ENCODE measurements at regions not wholly inside any gene's neighbourhood (a gene's known extent, or its start where the extent isn't known, plus 50 kb on each side); places are given as distances from the start of the nearest gene placed in this dataset.

DNA sequence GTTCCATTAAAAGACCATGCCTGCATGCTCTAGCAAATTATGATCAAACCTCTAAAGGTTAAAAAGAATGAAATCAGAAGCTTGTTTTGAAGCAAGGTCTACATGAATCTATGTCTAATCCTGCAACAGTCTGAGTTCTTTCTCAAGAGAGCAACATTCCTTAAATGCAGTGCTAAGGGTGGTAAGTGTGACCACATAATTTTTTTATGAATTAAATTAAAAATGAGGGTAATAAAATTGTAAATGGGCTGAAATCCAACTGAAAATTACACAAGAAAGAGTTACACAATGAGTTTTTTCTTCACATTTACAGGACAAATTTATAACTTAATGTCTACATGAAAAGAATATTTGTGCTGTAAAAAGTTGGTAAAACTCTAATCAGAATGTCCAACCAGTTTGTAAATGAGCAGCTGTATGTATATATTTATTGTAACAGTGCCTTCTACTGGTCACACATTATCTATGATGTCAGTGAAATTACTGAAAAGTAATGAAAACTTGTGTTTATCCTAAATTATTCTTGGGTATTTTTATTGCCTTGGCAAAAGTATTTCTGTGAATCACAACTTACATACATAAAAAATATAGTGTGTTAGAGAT lies 336.3 kb upstream of the PITX2 start:
- no peak for DNase-seq (ENCODE audit: low spot score)

DNA sequence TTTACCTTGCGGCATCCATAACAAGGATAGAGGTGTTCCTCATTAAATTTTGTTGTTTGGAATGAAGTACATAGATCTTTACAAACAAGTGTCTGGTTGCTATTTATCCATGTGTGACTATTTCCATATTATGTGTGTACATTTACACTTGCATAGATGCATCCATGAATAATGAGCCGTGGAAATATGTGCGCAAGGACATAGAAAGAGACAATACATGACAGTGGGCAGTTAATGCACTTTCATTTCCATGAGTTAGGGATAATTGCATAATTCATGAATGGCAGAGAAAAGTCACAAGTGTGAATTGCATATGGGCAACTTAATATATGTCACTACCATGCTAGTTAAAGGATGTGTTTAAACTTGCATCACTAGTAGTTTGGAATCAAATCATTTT lies 338.2 kb upstream of the PITX2 start:
- DNase-seq (ENCODE audit: low spot score) = no peak

DNA sequence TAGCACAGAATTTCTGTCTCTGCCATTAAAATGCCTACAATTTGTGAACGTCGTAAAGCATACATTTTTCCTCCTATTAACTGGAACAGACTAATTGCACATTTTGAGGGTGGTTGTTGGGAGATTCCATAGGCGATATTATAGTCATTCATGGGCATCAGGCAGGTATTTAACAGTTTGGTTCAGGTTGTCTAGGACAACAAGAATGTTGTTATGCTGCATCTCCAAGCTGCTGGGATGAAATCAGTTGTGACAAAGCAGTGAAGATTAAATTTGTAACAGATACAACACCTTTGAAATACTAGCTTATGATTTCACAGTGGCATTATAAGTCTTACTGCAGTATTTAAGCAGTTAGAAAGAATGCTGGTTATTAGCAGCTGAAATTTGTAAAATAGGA lies 339.7 kb upstream of the PITX2 start:
- DNase-seq (ENCODE audit: low spot score) = no peak

DNA sequence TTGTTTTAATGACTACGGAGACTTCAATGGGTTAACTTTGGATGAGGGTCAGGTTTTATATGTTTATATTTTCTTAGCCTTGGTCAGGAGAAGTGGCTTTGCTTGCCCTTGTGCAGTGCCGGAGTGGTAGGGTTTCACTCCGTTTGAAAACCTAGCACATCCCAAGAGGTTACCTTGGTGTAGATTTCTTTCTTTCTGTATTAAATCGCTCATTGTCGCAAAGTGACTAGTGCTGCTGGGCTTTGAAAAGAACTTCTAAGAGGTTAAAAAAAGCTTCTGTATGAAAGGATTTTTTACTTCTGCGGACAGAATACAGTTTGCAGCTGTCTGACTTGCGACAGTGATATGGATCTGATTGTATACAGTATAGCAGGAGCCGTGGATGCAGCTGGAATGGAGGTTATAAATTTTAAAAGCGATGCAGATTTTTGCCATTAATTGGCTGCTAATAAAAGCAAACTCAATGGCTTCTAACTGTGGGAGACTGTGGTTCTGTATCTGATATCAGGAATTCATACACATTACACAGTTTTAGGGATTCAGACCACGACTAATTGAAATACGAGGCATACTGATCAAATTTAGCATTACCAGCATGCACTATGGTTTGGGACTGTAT lies 340.9 kb upstream of the PITX2 start:
- no peak for DNase-seq (ENCODE audit: low spot score)

DNA sequence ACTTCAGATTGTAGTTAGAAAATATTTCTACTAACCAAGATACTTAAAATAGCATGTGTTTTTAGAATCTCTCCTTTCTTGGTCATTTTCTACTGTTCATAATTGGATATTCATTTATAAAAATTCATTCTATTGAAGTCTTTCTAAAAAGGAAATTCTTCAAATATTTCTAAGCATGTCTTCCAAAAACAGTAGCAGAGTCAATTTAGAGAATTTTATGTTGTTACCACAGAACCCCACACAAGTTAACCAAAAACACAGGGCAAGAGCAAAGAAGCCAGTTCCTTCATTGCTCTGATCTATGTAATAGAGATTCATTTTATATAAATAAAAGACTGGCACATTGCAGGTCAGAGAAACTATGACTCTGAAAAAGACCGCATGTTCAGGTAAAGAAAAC lies 345.1 kb upstream of the PITX2 start:
- no peak for DNase-seq (ENCODE audit: low spot score)

DNA sequence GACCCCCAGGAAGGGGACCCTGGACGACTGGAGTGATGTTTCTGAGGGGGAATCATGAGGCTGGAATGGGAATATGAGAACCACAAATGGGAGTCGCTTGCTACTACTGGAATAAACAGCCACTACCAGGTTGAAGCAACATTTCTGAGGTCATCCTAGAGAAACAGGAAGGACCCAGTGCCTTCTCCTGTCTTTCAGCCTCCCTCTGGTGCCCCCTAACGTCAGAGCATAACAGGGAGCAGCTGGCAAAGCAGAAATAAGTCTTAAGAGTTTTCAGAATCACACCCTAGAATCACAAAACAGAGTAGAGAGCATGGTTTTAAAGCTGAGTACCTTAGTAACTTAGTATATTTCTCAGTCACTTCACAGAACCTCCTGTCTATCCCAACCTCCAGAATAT lies 347.8 kb upstream of the PITX2 start:
- no peak for DNase-seq (ENCODE audit: low spot score)

DNA sequence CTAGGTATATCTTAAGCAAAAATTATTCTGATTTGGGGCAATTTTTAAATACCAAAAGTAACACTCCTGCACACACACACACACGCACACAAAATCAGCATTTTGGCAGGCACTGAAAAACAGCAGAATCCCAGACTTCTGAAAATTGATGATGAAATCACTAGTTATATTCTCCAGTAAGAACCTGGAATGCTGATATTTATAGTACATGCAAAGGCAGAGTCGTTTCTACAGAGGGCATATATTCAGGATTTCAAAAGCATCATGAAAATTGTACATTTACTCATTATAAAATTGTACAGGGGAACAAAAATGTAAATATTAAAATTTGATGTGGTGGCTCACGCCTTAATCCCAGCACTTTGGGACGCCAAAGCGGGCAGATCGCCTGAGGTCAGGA lies 352.5 kb upstream of the PITX2 start:
- no peak for DNase-seq (ENCODE audit: low spot score)

DNA sequence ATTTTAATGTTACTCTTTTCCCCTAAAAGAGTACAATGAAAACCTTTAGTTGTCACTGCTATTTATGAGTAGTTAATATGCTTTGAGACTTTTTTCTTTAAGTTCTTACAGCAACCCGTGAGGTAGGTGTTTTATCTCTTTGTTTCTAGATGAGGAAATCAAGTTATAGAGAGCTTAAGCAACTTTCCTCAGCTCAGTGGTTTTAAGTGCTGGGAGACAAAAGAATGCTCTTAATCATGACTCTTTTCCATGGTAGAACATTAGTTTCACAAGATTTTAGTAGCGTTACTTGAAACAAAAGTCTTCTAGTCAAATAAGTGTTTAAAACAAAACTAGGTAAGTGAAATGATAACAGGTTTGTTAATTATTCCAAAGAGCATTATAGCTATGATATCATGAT lies 354.7 kb upstream of the PITX2 start:
- no peak for DNase-seq (ENCODE audit: low spot score)

DNA sequence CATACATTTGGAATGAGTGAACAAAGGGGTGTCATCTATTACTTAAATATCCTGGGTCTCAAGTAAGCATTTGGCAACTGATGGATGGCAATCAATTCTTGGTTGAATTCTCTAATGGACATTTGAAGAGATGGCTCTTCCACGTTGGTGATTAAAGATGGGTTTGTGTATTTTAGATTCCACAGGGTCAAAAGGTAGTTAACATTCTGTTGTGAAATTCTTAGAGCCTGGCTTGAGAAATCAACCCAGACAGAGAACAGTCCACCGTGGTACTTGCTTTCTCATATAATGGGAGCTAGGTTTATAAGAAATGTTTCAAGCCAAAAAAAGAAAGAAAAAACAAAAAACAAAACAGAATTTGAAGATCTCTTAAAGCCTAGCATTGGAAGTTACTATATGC lies 355.9 kb upstream of the PITX2 start:
- no peak for DNase-seq (ENCODE audit: low spot score)

DNA sequence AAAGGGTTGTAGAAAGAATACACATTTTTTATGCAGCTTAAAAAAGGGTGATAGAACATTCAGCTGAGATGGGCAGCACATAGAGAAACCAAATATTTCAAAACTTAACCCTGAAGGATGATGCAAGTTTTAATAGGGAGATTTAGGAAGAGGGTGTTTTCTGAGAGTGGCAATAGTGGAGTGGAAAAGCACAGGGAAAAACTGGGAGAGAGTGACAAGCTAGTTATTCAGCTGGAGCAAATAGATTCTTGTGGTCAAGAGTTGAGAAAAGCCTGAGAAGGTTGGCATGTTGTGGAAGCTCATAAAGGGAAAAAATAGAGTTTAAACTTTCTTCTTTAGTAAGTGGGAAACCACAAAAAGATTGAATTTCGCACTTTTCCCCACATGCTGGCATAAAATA lies 359.6 kb upstream of the PITX2 start:
- DNase-seq (ENCODE audit: low spot score) = no peak

DNA sequence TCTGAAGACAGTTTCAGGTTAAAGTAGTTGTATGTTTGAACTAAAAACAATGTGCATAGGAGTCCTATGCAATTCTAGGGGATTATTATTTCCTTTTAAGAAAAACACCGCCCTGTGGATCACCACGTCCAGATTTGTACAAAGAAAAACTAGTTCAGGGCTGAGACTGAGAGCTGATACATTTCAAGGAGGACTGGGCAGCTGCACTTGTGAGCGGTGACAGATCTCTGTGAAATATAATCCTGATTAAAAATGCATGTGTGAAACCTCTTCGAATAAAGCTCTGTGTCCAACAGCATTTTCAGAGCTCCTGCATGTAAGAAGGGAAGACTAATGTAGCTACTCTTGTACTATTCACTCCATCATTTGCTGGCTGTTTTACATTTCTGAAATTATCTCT lies 365.8 kb upstream of the PITX2 start:
- no peak for DNase-seq (ENCODE audit: low spot score)

DNA sequence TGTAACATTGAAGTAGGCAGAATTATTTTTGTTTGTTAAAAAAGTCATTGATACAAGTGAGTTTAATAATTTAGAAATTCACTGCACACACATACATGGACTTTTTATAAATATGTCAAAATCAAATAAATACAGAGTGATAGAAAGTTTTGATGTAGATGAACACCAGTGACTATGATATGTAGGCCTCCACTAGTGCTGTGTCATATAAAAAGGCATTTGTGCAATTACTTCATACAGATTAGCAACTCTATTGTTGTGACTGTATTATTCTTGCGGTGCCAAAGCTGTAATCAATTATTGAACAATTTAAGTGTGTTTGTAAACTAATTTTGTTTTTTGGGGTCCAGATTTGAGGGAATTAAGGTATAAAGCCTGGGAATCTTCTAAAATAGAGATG lies 366.2 kb upstream of the PITX2 start:
- DNase-seq (ENCODE audit: low spot score) = no peak

DNA sequence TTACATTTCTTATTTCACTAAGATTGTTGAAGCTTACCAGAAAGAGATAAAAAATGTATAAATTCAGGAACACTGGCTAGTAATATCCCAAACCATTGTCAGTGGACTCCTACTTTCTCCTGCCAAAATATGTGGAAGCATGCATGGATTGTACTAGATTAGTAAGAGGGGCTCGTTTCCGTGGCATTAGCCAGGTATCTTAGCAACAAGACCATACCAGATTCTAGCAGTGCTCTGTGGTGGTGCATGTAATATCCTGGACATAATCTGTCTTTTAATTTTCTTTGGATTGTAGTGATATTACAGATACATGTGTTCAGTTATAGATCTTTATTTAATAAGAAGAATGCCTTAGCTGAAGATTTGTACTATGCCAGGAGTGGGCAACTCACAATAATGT lies 371.9 kb upstream of the PITX2 start:
- no peak for DNase-seq (ENCODE audit: low spot score)

DNA sequence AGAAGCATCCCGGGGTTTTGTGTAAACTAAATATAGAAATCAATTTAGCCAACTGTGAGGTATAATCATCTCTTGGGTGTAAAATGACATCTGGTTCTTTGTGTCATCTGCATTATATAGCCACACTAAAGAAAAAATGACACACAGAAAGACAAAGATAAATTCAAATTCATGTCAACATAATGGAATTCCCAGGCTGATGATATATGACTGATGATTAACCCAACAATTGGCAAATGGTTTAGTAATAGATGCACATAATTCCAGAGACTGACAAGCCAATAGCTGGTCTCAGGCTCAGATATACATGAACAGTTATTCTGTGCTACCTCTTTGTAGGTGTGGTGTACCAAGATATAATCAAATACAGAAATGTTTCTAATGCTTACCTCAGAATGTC lies 375.4 kb upstream of the PITX2 start:
- no peak for DNase-seq (ENCODE audit: low spot score)

DNA sequence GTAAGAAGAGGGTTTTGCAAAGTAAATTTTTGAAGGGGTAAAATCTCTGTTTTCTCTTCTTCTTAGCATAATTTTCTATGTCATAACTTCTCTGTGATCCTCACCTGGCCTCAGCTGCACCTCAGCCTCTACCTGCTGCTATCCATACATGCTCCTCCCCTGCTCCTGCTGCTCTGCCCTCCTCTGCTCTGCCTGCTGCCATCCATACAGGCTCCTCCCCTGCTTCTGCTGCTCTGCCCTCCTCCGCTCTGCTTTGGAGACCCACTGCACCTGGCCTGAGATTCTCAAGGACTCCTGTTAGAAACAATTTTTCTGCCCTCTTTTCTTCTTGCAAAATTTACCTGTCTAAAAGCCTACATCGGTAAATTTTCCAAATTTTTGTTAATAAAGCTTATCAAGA lies 388.6 kb upstream of the PITX2 start:
- no peak for DNase-seq (ENCODE audit: low spot score)

DNA sequence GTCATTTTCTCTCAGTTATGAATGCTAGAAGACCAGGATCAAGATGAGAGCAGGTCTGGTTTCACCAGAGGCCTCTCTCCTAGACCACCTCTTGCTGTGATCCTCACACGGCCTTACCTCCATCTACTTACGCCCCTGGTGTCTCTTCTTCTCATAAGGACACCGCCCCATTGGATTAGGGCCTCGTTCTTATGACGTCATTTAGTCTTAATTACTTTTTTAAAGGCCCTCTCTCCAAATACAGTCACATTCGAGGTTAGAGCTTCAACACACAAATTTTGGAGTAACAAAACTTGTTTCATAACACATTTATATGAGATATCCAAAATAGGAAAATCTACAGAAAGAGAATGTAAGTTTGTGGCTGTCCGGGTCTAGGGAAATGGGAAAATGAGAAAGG lies 391.0 kb upstream of the PITX2 start:
- no peak for DNase-seq (ENCODE audit: low spot score)

DNA sequence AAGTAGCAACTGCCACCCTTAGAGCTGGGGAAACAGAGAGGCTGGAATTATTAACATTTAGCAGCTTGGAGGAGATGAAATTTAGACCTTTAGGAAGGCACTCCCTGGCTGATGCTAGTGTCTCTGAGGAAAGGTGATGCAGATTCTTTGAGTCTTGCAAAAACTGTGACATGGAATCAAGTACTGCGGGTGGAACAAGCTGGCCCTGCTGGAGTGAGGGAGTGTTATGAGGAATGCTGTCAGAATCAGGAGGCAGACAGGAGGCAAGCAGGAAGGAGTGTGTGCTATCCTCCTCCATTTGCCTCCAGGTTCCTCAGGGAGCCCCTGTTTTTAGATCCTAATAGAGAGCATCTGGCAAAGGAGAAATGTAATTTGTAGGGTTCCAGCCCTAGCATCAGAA lies 391.7 kb upstream of the PITX2 start:
- no peak for DNase-seq (ENCODE audit: low spot score)

DNA sequence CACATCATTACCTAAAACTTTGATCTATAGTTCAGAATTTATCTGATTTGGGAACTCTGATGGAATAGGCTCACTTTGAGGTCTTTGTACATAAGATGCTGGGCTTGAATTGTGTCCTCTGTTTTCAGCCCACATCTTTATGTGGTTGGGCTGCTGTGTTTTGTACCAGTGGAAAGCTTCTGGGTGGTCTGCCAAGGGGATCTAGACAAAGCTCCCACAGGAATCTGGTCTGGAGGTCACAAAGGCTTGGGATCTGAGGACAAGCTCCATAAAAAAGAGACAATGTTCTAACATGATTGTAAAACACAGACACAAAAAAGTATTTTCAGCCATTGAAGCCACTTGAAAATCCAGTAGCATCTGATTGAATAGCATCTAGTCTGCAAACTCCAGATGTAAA lies 393.5 kb upstream of the PITX2 start:
- no peak for DNase-seq (ENCODE audit: low spot score)

DNA sequence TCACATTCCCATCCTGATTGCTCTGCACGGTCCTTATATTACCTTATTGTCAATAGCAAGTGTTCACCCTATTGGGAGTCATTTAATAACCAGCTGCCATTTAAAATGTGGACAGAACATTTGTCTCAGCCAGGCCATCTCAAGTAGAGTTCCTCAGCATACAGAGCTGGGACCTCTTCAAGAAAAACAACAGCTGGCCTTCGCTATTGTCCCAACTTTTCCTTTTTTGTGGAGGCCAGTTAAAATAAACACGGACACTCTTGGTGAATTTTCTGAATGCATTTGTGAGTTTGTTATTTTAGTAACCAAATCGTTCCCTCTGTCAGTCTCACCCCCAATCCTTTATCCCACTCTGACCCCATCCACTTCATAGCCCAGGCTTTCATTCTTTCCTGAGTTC lies 395.3 kb upstream of the PITX2 start:
- no peak for DNase-seq (ENCODE audit: low spot score)

DNA sequence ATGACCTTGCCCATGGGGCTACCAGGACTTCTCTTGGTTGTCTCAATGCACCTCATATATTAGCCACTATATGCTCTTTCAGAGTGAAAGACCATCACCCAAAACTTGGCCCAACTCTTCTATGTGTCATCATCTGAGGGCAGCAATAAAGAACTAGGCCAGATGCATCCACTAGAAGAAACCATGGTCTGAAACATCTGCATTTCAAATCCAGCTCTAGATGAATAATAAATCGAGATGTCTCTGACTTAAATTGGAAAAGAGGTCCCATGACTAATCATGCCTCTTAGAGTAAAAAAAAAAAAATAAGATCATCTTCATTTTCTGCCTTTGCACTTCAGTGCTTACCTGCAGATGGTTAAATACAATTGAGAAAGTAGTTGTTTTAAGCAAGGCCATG lies 397.6 kb upstream of the PITX2 start:
- no peak for DNase-seq (ENCODE audit: low spot score)

DNA sequence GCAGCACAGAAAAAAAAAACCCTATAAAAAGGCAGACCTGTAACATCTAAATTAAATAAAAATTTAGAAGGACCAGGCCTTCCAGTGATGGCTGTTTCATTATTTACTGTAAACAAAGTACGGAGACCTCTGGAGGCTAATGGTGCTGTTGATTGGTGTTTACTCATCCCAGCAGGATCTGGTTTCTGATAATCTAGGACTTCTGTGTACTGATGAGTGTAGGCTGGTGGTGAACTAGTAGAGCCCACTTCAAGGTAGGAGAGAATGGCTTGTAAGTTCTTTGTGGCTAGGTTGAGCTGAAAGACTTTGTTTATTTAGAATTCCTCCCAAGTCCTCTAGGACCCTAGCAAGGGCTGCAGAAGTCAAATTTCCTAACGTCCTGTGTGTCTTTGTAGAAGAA lies 398.1 kb upstream of the PITX2 start:
- DNase-seq (ENCODE audit: low spot score) = no peak

DNA sequence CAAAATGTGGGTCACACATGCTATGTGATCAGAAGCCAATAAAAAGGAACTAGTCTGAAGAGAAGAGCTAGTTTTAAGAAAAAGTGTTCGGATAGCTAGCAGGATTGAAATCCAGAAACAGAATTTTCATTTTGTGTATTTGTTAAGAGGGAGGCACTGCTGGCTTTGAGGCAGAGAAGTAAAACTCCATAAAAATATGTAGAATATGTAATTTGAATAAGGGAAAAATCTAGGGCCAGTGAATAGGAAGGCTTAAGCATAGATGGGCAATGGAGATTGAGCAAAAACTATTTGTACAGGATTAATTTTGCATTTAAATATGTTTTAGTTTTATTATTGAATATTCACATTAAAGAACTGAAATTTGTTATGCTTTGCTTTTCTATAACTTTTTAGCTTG lies 399.9 kb upstream of the PITX2 start:
- no peak for DNase-seq (ENCODE audit: low spot score)

DNA sequence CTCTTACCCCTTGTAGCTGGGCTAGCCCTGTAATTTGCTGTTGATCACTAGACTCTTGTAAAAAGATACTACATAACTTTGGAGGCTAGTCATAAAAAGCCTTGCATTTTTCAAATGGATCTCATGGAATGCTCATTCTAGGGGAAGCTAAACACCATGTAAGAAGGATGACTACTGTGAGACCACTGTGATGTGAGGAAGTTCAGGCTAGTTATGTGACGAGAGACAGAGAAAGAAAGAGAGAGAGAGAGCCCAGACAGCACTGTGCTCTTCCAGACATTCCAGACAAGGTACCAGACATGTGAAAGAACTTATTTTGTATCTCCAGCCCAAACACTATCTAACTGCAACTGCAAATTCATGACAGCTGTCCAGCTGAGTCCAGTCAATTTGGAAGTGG lies 404.6 kb upstream of the PITX2 start:
- no peak for DNase-seq (ENCODE audit: low spot score)

DNA sequence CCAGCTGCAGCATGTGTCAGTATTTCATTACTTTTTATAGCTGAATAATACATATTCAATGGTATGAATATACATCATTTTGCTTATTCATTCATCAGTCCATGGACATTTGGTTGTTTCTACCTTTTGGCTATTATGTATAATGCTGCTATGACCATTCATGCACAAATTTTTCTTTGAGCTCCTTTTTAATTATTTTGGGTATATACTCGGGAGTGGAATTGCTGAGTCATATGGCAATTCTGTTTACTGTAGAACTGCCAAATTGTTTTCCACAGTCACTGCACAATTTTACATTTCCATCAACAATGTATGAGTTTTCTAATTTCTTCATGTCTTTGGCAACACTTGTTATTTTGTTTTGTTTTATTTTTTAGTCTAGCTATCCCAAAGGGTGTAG lies 405.9 kb upstream of the PITX2 start:
- DNase-seq (ENCODE audit: low spot score) = no peak
